ENCODE measurements at regions not wholly inside any gene's neighbourhood (a gene's known extent, or its start where the extent isn't known, plus 50 kb on each side); places are given as distances from the start of the nearest gene placed in this dataset.

GRCh38 chr16:65476448-65476955, 354.6 kb upstream of the CDH11 start:
- no peak for DNase-seq

GRCh38 chr16:65473699-65474098, 351.8 kb upstream of the CDH11 start:
- DNase-seq = no peak

DNA sequence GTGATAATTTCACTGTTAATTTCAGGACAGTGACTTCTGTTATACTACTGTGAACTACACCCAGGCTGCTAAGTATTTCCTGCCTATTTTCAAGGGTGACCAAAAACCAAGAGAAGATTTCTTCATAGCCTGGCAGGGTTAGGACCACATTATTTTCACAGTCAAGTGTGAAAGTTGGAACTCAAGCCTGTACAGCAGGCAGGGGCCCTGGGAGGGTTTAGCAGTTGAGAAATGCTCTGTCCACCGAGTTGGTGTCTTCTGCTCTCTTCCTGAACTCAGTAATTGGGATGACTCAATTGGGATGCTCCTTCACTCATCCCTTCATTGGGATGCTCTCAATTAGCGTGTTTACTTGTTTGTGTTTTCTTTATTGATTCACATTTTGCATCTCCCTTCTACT, 347.3 kb upstream of the CDH11 start:
- no peak for DNase-seq

- DNase-seq = no peak
Observed at GRCh38 chr16:65468133-65468532, 346.3 kb upstream of the CDH11 start.

GRCh38 chr16:65463652-65464260, 341.9 kb upstream of the CDH11 start:
- no peak for DNase-seq

GRCh38 chr16:65457084-65457483, 335.2 kb upstream of the CDH11 start:
- no peak for DNase-seq

- no peak for DNase-seq
Observed at GRCh38 chr16:65455761-65456160, 333.9 kb upstream of the CDH11 start.

GRCh38 chr16:65453646-65454045, 331.8 kb upstream of the CDH11 start:
- no peak for DNase-seq

DNA sequence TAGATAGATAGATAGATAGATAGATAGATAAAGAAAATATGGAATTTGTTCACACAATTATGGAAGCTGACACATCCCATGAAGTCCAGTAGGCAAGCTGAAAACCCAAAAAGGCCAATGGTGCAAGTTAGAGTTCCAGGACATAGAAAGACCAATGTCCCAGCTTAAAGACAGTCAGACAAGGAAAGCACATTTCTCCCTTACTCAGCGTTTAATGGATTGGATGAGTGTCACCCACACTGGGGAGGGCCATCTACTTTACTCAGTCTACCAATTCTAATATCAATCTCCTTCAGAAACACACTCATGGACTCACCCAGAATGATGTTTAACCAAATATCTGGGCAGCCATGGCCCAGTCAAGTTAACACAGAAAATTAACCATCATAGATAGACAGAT, 327.7 kb upstream of the CDH11 start:
- no peak for DNase-seq

- DNase-seq = no peak
Observed at GRCh38 chr16:65446427-65446826, 324.6 kb upstream of the CDH11 start.

DNA sequence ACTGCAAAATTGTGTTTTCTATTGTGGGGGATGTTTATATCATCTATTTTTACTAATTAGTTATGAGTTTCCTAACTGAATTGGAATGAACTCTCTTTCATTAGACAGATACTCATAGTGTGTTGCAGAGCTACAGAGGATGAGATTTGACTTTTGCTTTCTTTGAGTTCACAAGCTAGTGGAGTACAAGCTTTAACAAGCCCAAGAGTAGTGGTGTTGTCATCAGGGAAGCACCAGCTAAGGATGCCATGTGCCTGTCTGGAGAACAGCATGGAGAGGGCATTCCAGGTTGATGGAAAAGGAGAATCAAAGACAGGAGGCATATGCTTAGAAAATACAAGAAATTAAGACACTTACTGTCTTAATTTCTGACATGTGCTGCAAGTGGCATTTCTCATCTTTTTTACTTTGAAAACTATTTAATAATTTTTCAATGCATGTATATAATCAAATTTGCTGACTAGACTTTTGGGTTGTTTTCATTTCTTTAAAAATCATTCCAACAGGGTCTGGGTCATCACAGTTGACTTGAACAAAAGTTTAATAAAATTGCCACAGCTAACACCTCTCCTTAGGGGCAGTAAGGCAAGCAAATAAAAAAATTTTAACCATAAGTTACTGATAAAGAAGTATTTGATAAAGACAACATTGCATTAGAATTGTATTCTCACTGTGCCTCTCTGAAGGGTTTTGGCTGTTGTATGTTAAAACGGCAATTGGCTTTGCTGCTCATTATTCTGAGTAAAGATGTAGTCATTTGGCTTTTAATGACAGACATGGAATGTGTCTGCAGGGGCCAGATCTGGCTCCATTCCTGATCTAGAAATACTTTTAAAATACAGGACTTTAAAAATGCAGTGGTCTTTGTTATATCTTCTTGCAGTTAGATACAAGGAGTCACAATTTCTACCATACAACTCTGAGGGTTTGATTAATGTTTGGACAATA, 323.7 kb upstream of the CDH11 start:
- no peak for DNase-seq

- no peak for DNase-seq
Observed at GRCh38 chr16:65441501-65441900, 319.6 kb upstream of the CDH11 start.

DNA sequence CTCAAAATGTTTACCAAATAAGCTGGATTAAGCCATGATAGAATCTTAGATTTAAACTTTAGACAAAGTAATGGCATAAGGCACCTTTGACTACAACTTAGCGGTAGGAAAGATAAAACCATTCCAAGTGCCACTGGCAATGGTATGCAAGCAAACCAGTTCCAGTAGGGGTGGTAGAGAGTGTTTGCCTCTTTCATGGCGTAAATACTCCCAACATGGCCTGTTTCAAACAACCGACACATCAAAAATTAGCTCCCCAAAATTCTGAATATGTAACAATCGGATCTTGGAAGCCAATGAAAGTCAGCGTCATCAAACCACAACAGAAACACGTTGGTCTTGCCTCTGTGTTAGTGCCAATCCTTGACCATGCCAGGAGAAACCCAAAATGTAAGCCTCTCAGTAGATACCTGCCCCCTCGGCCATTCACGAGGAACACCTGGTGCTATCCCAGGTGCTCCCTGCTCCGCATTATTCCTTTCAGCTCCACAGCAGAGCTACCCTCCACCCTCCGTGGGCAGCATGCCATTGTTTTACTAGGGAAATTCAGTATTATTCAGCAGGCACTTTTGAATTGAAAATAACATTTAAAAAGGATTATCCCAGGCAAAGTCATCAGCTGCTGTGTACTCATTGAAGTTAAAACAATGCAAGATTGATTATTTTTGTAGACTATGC, 307.8 kb upstream of the CDH11 start:
- no peak for DNase-seq

- no peak for DNase-seq
Observed at GRCh38 chr16:65426484-65426883, 304.6 kb upstream of the CDH11 start.

- no peak for DNase-seq
Observed at GRCh38 chr16:65422934-65423333, 301.1 kb upstream of the CDH11 start.

GRCh38 chr16:65421596-65421995, 299.7 kb upstream of the CDH11 start:
- DNase-seq = no peak

- DNase-seq = no peak
Observed at GRCh38 chr16:65418435-65418834, 296.6 kb upstream of the CDH11 start.

GRCh38 chr16:65415460-65415859, 293.6 kb upstream of the CDH11 start:
- DNase-seq = peak; percentile 74

DNA sequence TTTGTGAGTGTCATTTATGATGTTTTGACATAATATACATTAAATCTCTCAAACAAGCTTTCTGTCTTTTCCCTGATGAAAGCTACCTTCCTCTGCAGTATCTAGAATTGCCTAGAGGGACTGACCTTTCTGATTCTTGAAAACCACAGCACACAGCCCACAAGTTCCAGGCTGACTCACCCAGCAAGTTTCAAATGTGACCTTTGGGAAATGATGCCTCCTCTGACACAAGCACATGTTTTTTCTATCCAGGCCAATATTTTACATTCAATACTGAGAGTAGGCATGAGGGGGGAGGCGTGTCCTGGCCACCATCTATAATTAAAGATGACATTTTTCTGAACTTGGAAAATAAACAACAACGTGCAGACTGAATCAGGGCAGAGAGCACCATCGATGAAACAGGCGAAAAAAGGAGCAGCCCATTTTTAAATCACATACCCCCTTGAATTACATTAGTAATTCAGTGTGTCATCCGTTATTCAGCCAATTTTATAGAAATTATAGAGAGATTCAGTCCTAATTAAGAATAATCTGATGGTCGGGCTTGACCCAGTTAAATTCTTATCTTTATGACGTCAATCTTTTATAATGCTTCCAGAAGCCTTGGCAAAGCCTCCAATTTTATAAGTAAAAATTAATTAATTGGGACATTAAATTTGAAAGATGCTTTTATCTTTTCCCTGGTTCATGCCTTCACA, 292.6 kb upstream of the CDH11 start:
- peak; percentile 95 for DNase-seq

- DNase-seq = no peak
Observed at GRCh38 chr16:65413861-65414260, 292.0 kb upstream of the CDH11 start.

DNA sequence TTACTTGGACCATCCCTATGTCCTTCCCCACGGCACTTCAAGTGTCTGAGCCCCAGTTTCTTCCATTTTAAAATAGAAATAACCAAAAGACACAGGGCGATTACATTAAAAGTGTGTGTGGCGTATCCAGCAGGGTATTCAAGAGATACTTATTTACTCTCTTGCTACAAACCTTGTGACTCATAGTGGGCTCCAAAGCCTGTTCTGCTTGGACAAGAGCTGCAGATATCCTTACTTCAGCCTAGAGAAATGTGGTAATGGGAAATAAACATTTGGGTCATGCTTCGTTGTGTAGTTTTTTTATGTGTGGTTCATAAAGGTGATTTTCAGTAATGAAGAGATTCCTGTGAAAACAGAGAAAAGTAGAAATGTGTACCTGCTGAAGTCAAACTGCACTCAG, 288.9 kb upstream of the CDH11 start:
- DNase-seq = no peak

- peak; percentile 19 for DNase-seq
Observed at GRCh38 chr16:65409510-65409909, 287.6 kb upstream of the CDH11 start.

GRCh38 chr16:65406933-65407332, 285.1 kb upstream of the CDH11 start:
- DNase-seq = no peak

Data from EL (cell line).